ENCODE measurements at regions not wholly inside any gene's neighbourhood (a gene's known extent, or its start where the extent isn't known, plus 50 kb on each side); places are given as distances from the start of the nearest gene placed in this dataset.

GRCh38 chr10:78919181-78919966 lies 149.4 kb upstream of the ZMIZ1 start:
- DNase-seq = no peak

- DNase-seq = no peak
Observed at GRCh38 chr10:78920011-78920410, 148.8 kb upstream of the ZMIZ1 start.

- DNase-seq = no peak
Observed at GRCh38 chr10:78921895-78922294, 146.9 kb upstream of the ZMIZ1 start.

GRCh38 chr10:78923647-78924318 lies 145.0 kb upstream of the ZMIZ1 start:
- no peak for DNase-seq

- no peak for DNase-seq
Observed at GRCh38 chr10:78924319-78925003, 144.3 kb upstream of the ZMIZ1 start.

- no peak for DNase-seq
Observed at GRCh38 chr10:78925275-78925674, 143.5 kb upstream of the ZMIZ1 start.

- DNase-seq = no peak
Observed at GRCh38 chr10:78925800-78926319, 142.9 kb upstream of the ZMIZ1 start.

GRCh38 chr10:78927257-78927995 lies 141.3 kb upstream of the ZMIZ1 start:
- DNase-seq = no peak

GRCh38 chr10:78928330-78928729 lies 140.4 kb upstream of the ZMIZ1 start:
- DNase-seq = no peak

GRCh38 chr10:78929541-78929940 lies 139.2 kb upstream of the ZMIZ1 start:
- DNase-seq = no peak

GRCh38 chr10:78931321-78932053 lies 137.3 kb upstream of the ZMIZ1 start:
- no peak for DNase-seq

- DNase-seq = no peak
Observed at GRCh38 chr10:78932054-78932386, 136.7 kb upstream of the ZMIZ1 start.

GRCh38 chr10:78932861-78933260 lies 135.9 kb upstream of the ZMIZ1 start:
- DNase-seq = no peak

- DNase-seq = peak in 1 of 2 donors; percentile 8
Observed at GRCh38 chr10:78933828-78934531, 134.8 kb upstream of the ZMIZ1 start.

GRCh38 chr10:78934532-78934898 lies 134.3 kb upstream of the ZMIZ1 start:
- no peak for DNase-seq

- no peak for DNase-seq
Observed at GRCh38 chr10:78934994-78935602, 133.7 kb upstream of the ZMIZ1 start.

GRCh38 chr10:78935697-78936407 lies 132.9 kb upstream of the ZMIZ1 start:
- no peak for DNase-seq

- no peak for DNase-seq
Observed at GRCh38 chr10:78936412-78937342, 132.1 kb upstream of the ZMIZ1 start.

- no peak for DNase-seq
Observed at GRCh38 chr10:78937393-78937792, 131.4 kb upstream of the ZMIZ1 start.

Data from CD4-positive, alpha-beta T cell treated with Interferon alpha-2 for 1 hour (primary cell).